ENCODE measurements at regions not wholly inside any gene's neighbourhood (a gene's known extent, or its start where the extent isn't known, plus 50 kb on each side); places are given as distances from the start of the nearest gene placed in this dataset.
"Not testable (repeated sequence)": the region's sequence is repeated elsewhere in the genome, so short reads cannot be mapped to it uniquely, and the experiment has no call there.

- not testable (repeated sequence) for H3K27me3 Mint-ChIP-seq (ENCODE audit: low read depth in 3 of 3); DNase-seq; H3K9me3 Mint-ChIP-seq; H3K36me3 Mint-ChIP-seq; H3K4me3 Mint-ChIP-seq; H3K4me1 Mint-ChIP-seq; H3K27ac Mint-ChIP-seq
Observed at GRCh38 chrX:10469-11458, 270.4 kb upstream of the PLCXD1 start.

- H3K9me3 Mint-ChIP-seq; H3K27ac Mint-ChIP-seq; H3K36me3 Mint-ChIP-seq; H3K27me3 Mint-ChIP-seq (ENCODE audit: low read depth in 3 of 3); H3K4me3 Mint-ChIP-seq; H3K4me1 Mint-ChIP-seq; DNase-seq: not testable (repeated sequence)
Observed at GRCh38 chrX:13821-14443, 267.2 kb upstream of the PLCXD1 start.

- not testable (repeated sequence) for DNase-seq; H3K4me3 Mint-ChIP-seq; H3K9me3 Mint-ChIP-seq; H3K27me3 Mint-ChIP-seq (ENCODE audit: low read depth in 3 of 3); H3K36me3 Mint-ChIP-seq; H3K4me1 Mint-ChIP-seq; H3K27ac Mint-ChIP-seq
Observed at GRCh38 chrX:14452-14851, 266.7 kb upstream of the PLCXD1 start.

DNA sequence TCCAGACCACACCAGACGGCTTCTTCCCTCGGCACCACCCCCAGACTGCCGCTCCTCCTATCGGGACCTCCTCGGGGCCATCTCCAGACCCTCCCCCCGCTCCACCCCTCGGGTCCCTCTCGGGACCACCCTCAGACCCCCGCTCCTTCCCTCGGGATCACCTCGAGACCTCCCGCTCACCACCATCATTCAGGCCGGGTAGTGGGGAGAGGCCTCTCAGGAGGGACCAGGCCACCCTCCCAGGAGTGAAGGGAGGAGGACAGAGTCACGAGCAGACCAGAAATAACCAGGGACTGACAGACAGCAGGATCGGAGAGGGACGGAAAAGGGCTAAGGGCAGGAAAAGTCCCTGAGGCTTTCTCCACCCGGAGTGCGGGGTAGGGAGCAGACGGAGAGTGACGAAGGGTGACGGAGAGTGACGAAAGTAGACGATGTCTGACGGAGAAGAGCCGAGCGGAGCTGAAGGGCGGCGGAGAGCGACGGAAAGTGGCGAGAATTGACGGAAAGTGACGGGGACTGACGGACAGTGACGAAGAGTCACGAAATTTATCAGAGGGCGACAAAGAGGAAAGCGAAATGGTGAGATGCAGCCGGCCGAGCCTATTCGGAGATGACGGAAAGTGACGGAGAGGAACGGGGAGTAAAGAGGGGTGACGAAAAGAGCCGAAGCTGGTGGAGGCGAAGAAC, 262.3 kb upstream of the PLCXD1 start:
- H3K4me3 Mint-ChIP-seq, result peak overlapping the region in 2 of 5 donors; percentile 43 to 60
- not testable (repeated sequence) for H3K27me3 Mint-ChIP-seq (ENCODE audit: low read depth in 3 of 3); H3K9me3 Mint-ChIP-seq; H3K36me3 Mint-ChIP-seq; H3K27ac Mint-ChIP-seq; H3K4me1 Mint-ChIP-seq
- peak in 2 of 3 donors; percentile 74 to 76 for DNase-seq

DNA sequence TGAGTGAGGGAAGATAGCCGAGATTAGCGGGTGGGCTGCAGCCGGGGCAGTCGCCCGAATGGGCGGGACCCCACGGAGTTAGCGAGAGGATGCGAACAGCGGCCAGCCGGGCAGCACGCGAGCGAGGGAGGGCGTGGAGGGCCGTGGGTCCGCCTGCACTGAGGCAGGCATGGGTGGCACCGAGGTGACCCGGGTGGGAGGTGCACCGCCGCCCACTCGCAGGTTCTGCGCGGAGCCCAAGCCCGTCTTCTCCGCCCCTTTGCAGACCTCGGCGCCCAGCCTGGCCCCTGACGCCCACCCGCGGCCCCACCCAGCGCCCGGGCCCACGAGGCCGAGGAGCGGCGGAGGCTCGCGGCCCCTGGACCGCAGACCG, 261.7 kb upstream of the PLCXD1 start:
- H3K27ac Mint-ChIP-seq; H3K27me3 Mint-ChIP-seq (ENCODE audit: low read depth in 3 of 3); H3K9me3 Mint-ChIP-seq; H3K4me3 Mint-ChIP-seq; H3K4me1 Mint-ChIP-seq; H3K36me3 Mint-ChIP-seq: not testable (repeated sequence)
- peak in 1 of 3 donors; percentile 27 for DNase-seq

GRCh38 chrX:19912-20571, 261.1 kb upstream of the PLCXD1 start:
- Mint-ChIP-seq H3K4me1 (peaks cover 0 to 5% of the 10 kb centered on the region in 2 donors), H3K27ac (peak overlapping the region in 4 of 6 donors; percentile 84 to 91 (median 87)), H3K9me3 (no peaks in the 10 kb centered on the region), H3K4me3 (peak overlapping the region in 3 of 5 donors; percentile 90 to 94 (median 92)), H3K27me3 (ENCODE audit: low read depth in 3 of 3) (peaks cover 0 to 1% (median 0%) of the 10 kb centered on the region in 3 donors), H3K36me3 (no peaks in the 10 kb centered on the region)
- DNase-seq, result peak in 1 of 3 donors; percentile 16

- not testable (repeated sequence) for H3K27me3 Mint-ChIP-seq (ENCODE audit: low read depth in 3 of 3); H3K27ac Mint-ChIP-seq; H3K4me3 Mint-ChIP-seq
Observed at GRCh38 chrX:24139-24538, 257.0 kb upstream of the PLCXD1 start.

More at GRCh38 chrX:24139-24538, 257.0 kb upstream of the PLCXD1 start:
- not testable (repeated sequence) for H3K4me1 Mint-ChIP-seq, DNase-seq, H3K9me3 Mint-ChIP-seq, H3K36me3 Mint-ChIP-seq
